H1 (cell line): ENCODE measurements at regions not wholly inside any gene's neighbourhood (a gene's known extent, or its start where the extent isn't known, plus 50 kb on each side); places are given as distances from the start of the nearest gene placed in this dataset.
A peak's percentile ranks its signal among the peaks of the same experiment; 100 is the strongest.
"Not testable (repeated sequence)": the region's sequence is repeated elsewhere in the genome, so short reads cannot be mapped to it uniquely, and the experiment has no call there.

Experiments used
- CTCF ChIA-PET: fragments of 300-600 bp; sonication (Branson Sonifier 250); formaldehyde crosslinking; loops from one replicate; lab custom pipeline; 2021; ENCODE audit not compliant: partially characterized antibody; lab: Charles Lee
- POLR2A ChIA-PET: fragments of 300-600 bp; sonication (Branson Sonifier 250); formaldehyde crosslinking; loops from one replicate; lab custom pipeline; 2021; ENCODE audit warnings: inconsistent platforms; ENCODE audit not compliant: partially characterized antibody; lab: Charles Lee
- DNase-seq, 2 experiments: peaks; one replicate each; pipeline versions ENCODE4 v3.0.0 to v3.0.0-alpha.2; 2010 to 2022; ENCODE audit warnings: low spot score in 2 of 2, low read depth in 1 of 2, mixed read lengths in 1 of 2
- FAIRE-seq: peaks from 2 replicates; lab custom pipeline; 2011; peaks lifted over from hg19 to GRCh38; lab: Jason Lieb, UNC
- H2AFZ ChIP-seq: 2 replicates; pipeline ENCODE4 v1.8.1; 2012; ENCODE audit warnings: low read length, inconsistent platforms
- H2AK5ac ChIP-seq: 2 replicates; pipeline ENCODE4 v1.6.1; 2013; ENCODE audit warnings: low read depth, low read length
- H2BK120ac ChIP-seq: replicated peaks from 2 replicates; pipeline ENCODE3; 2013; ENCODE audit warnings: low read depth, low read length, inconsistent platforms
- H2BK12ac ChIP-seq: 2 replicates; pipeline ENCODE4 v1.6.1; 2013; ENCODE audit warnings: low read depth, low read length
- H2BK15ac ChIP-seq: 2 replicates; pipeline ENCODE4 v1.6.1; 2013; ENCODE audit warnings: low read length
- H2BK20ac ChIP-seq: 2 replicates; pipeline ENCODE4 v1.6.1; 2013; ENCODE audit warnings: low read length
- H2BK5ac ChIP-seq: 2 replicates; pipeline ENCODE4 v1.6.1; 2013; ENCODE audit warnings: low read depth, low read length
- H3K14ac ChIP-seq: 2 replicates; pipeline ENCODE4 v1.6.1; 2013; ENCODE audit warnings: inconsistent platforms; ENCODE audit not compliant: insufficient read length
- H3K18ac ChIP-seq: 2 replicates; pipeline ENCODE4 v1.6.1; 2013; ENCODE audit warnings: low read length; ENCODE audit errors: extremely low read depth
- H3K23ac ChIP-seq: 2 replicates; pipeline ENCODE4 v1.6.1; 2013; ENCODE audit warnings: inconsistent platforms; ENCODE audit not compliant: insufficient read length
- H3K23me2 ChIP-seq: 2 replicates; pipeline ENCODE4 v1.6.1; 2013; ENCODE audit warnings: low read depth, low read length
- H3K27ac ChIP-seq: 2 replicates; pipeline ENCODE4 v1.6.1; 2011; ENCODE audit warnings: low read depth, low read length, inconsistent platforms
- H3K27me3 ChIP-seq, 4 experiments: replicated peaks in 1 of 4; 1 replicate in 1 of 4; 2 replicates in 3 of 4; pipeline versions ENCODE4 v1.6.1 to v1.8.1; 2011 to 2013; ENCODE audit warnings: low read length in 3 of 4, mild to moderate bottlenecking in 3 of 4, inconsistent platforms in 2 of 4, mixed read lengths in 2 of 4, moderate library complexity in 1 of 4; ENCODE audit not compliant: control insufficient read depth in 3 of 4, insufficient read depth in 3 of 4; ENCODE audit errors: extremely low read depth in 1 of 4
- H3K36me3 ChIP-seq, 4 experiments: 2 replicates each; pipeline versions ENCODE4 v1.6.1 to v1.8.1; 2011 to 2013; ENCODE audit warnings: mild to moderate bottlenecking in 4 of 4, low read length in 3 of 4, moderate library complexity in 2 of 4, control low read depth in 1 of 4, inconsistent platforms in 1 of 4; ENCODE audit not compliant: insufficient read depth in 4 of 4, control insufficient read depth in 2 of 4
- H3K4ac ChIP-seq: replicated peaks from 2 replicates; pipeline ENCODE3; 2013; ENCODE audit warnings: low read length, low read depth, mixed read lengths, inconsistent platforms; ENCODE audit not compliant: insufficient read length
- H3K4me1 ChIP-seq, 4 experiments: replicated peaks in 1 of 4; 1 replicate in 1 of 4; 2 replicates in 3 of 4; pipeline versions ENCODE4 v1.6.1 to v1.8.1; 2011 to 2013; ENCODE audit warnings: low read length in 3 of 4, inconsistent platforms in 2 of 4, mixed read lengths in 1 of 4; ENCODE audit not compliant: insufficient read depth in 4 of 4, control insufficient read depth in 3 of 4
- H3K4me2 ChIP-seq, 2 experiments: 2 replicates each; pipeline versions ENCODE4 v1.6.1 to v1.8.1; 2011 to 2013; ENCODE audit warnings: low read depth in 2 of 2, low read length in 2 of 2, control low read depth in 1 of 2, inconsistent platforms in 1 of 2, mild to moderate bottlenecking in 1 of 2; ENCODE audit not compliant: insufficient read depth in 1 of 2
- H3K4me3 ChIP-seq, 4 experiments: fragments of 200-600, 300-600 bp in 1 of 4; sonication (generic), shearing (Covaris generic), sonication (Bioruptor Twin) in 1 of 4; 2 replicates each; pipeline versions ENCODE4 v1.5.1 to v1.8.1; 2011 to 2016; ENCODE audit warnings: low read length in 4 of 4, low read depth in 3 of 4, control low read depth in 2 of 4, inconsistent platforms in 2 of 4, mild to moderate bottlenecking in 2 of 4, mixed read lengths in 1 of 4, moderate library complexity in 1 of 4; ENCODE audit not compliant: insufficient read depth in 2 of 4; ENCODE audit errors: extremely low read depth in 1 of 4
- H3K56ac ChIP-seq: replicated peaks from 2 replicates; pipeline ENCODE3; 2013; ENCODE audit warnings: low read depth, mild to moderate bottlenecking, mixed read lengths, low read length, inconsistent platforms; ENCODE audit not compliant: insufficient read length
- H3K79me1 ChIP-seq: 2 replicates; pipeline ENCODE4 v1.6.1; 2013; ENCODE audit warnings: low read depth, low read length, control low read depth
- H3K79me2 ChIP-seq, 2 experiments: 2 replicates each; pipeline versions ENCODE4 v1.6.1 to v1.8.1; 2012 to 2013; ENCODE audit warnings: low read length in 2 of 2, mild to moderate bottlenecking in 2 of 2, inconsistent platforms in 1 of 2; ENCODE audit not compliant: insufficient read depth in 2 of 2, control insufficient read depth in 1 of 2
- H3K9ac ChIP-seq, 4 experiments: replicated peaks in 1 of 4; 1 replicate in 1 of 4; 2 replicates in 3 of 4; pipeline versions ENCODE4 v1.6.1 to v1.8.1; 2011 to 2013; ENCODE audit warnings: low read depth in 3 of 4, low read length in 3 of 4, control low read depth in 2 of 4, mild to moderate bottlenecking in 2 of 4, moderate library complexity in 2 of 4, inconsistent platforms in 1 of 4; ENCODE audit errors: extremely low read depth in 1 of 4
- H3K9me3 ChIP-seq, 2 experiments: 2 replicates each; pipeline versions ENCODE4 v1.6.1 to v1.8.1; 2012 to 2013; ENCODE audit warnings: mild to moderate bottlenecking in 2 of 2, moderate library complexity in 2 of 2, control low read depth in 1 of 2, inconsistent platforms in 1 of 2, low read depth in 1 of 2, low read length in 1 of 2, mixed read lengths in 1 of 2; ENCODE audit not compliant: insufficient read depth in 2 of 2
- H4K20me1 ChIP-seq, 2 experiments: replicated peaks in 1 of 2; 2 replicates each; pipeline versions ENCODE3 to v1.8.1; 2011 to 2013; ENCODE audit warnings: inconsistent platforms in 2 of 2, low read length in 2 of 2, mild to moderate bottlenecking in 1 of 2; ENCODE audit not compliant: insufficient read depth in 2 of 2, control insufficient read depth in 1 of 2
- H4K5ac ChIP-seq: 2 replicates; pipeline ENCODE4 v1.6.1; 2013; ENCODE audit warnings: low read length, low read depth, mixed read lengths, inconsistent platforms; ENCODE audit not compliant: insufficient read length
- H4K8ac ChIP-seq: 2 replicates; pipeline ENCODE4 v1.8.0; 2013; ENCODE audit warnings: mild to moderate bottlenecking, moderate library complexity, low read length, inconsistent platforms; ENCODE audit not compliant: insufficient read depth; ENCODE audit errors: extremely low read depth
- H4K91ac ChIP-seq: replicated peaks from 2 replicates; pipeline ENCODE3; 2013; ENCODE audit warnings: low read length, mixed read lengths, inconsistent platforms; ENCODE audit not compliant: insufficient read length
- BACH1 ChIP-seq: IDR thresholded peaks from 2 replicates; pipeline ENCODE4 v1.6.1; 2012; ENCODE audit warnings: low read length, improper control_type of control experiment
- MAFK ChIP-seq: IDR thresholded peaks from 2 replicates; pipeline ENCODE4 v1.6.1; 2012; ENCODE audit warnings: low read depth, mild to moderate bottlenecking, improper control_type of control experiment, low read length
- RAD21 ChIP-seq, 2 experiments: IDR thresholded peaks in 1 of 2; conservative IDR thresholded peaks in 1 of 2; 2 replicates each; pipeline ENCODE4 v1.6.1; 2011; ENCODE audit warnings: low read depth in 2 of 2, low read length in 2 of 2, improper control_type of control experiment in 1 of 2, inconsistent platforms in 1 of 2, mild to moderate bottlenecking in 1 of 2, moderate library complexity in 1 of 2
- WGBS, 2 experiments: shearing (Covaris generic) in 1 of 2; methylation state at CpG; one replicate each; pipeline versions ENCODE4 v1.1.6 to v1.1.7; 2013 to 2015; ENCODE audit warnings: low lambda C conversion rate in 2 of 2, mixed read lengths in 2 of 2, inconsistent platforms in 1 of 2, low coverage in 1 of 2, missing lambda C conversion rate in 1 of 2; ENCODE audit not compliant: insufficient replicate concordance in 2 of 2, insufficient coverage in 1 of 2, insufficient read length in 1 of 2; ENCODE audit errors: extremely low coverage in 1 of 2, missing lambda C conversion rate in 1 of 2; 5-methylcytosine and 5-hydroxymethylcytosine counted together
- TF ChIP-seq, protein P1 (sequence below), 3 experiments: IDR thresholded peaks; 1 replicate in 2 of 3; 2 replicates in 1 of 3; pipeline versions ENCODE4 v1.5.1 to v1.6.1; 2011; ENCODE audit warnings: low read length in 3 of 3, mild to moderate bottlenecking in 3 of 3, inconsistent platforms in 2 of 3, low read depth in 1 of 3, moderate library complexity in 1 of 3; ENCODE audit not compliant: insufficient read depth in 1 of 3; ENCODE audit errors: control extremely low read depth in 1 of 3

GRCh38 chr7:76709703-76710102 lies 82.6 kb upstream of the POMZP3 start:
- H2AK5ac ChIP-seq, H3K36me3 ChIP-seq, H3K27ac ChIP-seq, H3K4me2 ChIP-seq, H3K27me3 ChIP-seq, DNase-seq, H3K79me1 ChIP-seq, H3K9me3 ChIP-seq, H3K9ac ChIP-seq, H4K20me1 ChIP-seq, H2BK5ac ChIP-seq, H3K18ac ChIP-seq, H4K91ac ChIP-seq, POLR2A ChIA-PET, H2AFZ ChIP-seq, CTCF ChIA-PET, H4K8ac ChIP-seq, H3K23me2 ChIP-seq, H3K79me2 ChIP-seq, H3K14ac ChIP-seq, H2BK12ac ChIP-seq, H3K4ac ChIP-seq, H2BK15ac ChIP-seq, H3K4me3 ChIP-seq, H2BK20ac ChIP-seq, H4K5ac ChIP-seq, H3K23ac ChIP-seq, H3K56ac ChIP-seq, H3K4me1 ChIP-seq, H2BK120ac ChIP-seq: not testable (repeated sequence)
- TF ChIP-seq BACH1 = peak; percentile 86
- TF ChIP-seq, protein P1, sequence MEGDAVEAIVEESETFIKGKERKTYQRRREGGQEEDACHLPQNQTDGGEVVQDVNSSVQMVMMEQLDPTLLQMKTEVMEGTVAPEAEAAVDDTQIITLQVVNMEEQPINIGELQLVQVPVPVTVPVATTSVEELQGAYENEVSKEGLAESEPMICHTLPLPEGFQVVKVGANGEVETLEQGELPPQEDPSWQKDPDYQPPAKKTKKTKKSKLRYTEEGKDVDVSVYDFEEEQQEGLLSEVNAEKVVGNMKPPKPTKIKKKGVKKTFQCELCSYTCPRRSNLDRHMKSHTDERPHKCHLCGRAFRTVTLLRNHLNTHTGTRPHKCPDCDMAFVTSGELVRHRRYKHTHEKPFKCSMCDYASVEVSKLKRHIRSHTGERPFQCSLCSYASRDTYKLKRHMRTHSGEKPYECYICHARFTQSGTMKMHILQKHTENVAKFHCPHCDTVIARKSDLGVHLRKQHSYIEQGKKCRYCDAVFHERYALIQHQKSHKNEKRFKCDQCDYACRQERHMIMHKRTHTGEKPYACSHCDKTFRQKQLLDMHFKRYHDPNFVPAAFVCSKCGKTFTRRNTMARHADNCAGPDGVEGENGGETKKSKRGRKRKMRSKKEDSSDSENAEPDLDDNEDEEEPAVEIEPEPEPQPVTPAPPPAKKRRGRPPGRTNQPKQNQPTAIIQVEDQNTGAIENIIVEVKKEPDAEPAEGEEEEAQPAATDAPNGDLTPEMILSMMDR (IDR thresholded peaks at IDR 0.05; ENCODE audit: control extremely low read depth in 1 of 3, insufficient read depth in 1 of 3, low read depth in 1 of 3, low read length in 3 of 3) = peak in 2 of 3 experiments; percentile 28 to 51; a peak in 2 of 4 replicates
- TF ChIP-seq RAD21 (IDR thresholded peaks at IDR 0.05 in 1 of 2, conservative IDR thresholded peaks at IDR 0.05 in 1 of 2; ENCODE audit: low read depth in 2 of 2, low read length in 2 of 2) = peak; percentile 51 to 54; a peak in 3 of 4 replicates
- TF ChIP-seq MAFK = peak; percentile 49; the same call in 1 of the 2 replicates
- FAIRE-seq = peak; percentile 99
- 64% methylated on average over 1 of the region's 1 CpG; no CpG with 5 or more reads in 1 of the 2 experiments for WGBS, 2 experiments
